MCF 10A (cell line): ENCODE measurements at regions not wholly inside any gene's neighbourhood (a gene's known extent, or its start where the extent isn't known, plus 50 kb on each side); places are given as distances from the start of the nearest gene placed in this dataset.

Experiments used
- BruUV-seq: library from RNA; stranded (reverse); fragments of 400-500 nt; replicated peaks from 2 replicates; lab custom pipeline; 2021; lab: Mats Ljungman, UMichigan
- CTCF ChIA-PET: fragments of 300-600 bp; sonication (Branson Sonifier 250); formaldehyde crosslinking; extraction: SDS; loops from one replicate; lab custom pipeline; 2021; ENCODE audit warnings: antibody characterized with exemption, inconsistent platforms; lab: Yijun Ruan, JAX
- POLR2A ChIA-PET: fragments of 300-600, 350-650 bp; sonication (Branson Sonifier 250); formaldehyde crosslinking; extraction: SDS; loops from one replicate; lab custom pipeline; 2020; ENCODE audit warnings: antibody characterized with exemption, inconsistent platforms; lab: Yijun Ruan, JAX
- DNase-seq: peaks from one replicate; pipeline ENCODE4 v3.0.0-alpha.2; 2018; ENCODE audit not compliant: unreplicated experiment
- H3K27ac Mint-ChIP-seq: one replicate; pipeline ENCODE4 v1.8.0; 2022; ENCODE audit warnings: mild to moderate bottlenecking, low read depth, mixed read lengths; ENCODE audit not compliant: unreplicated experiment
- H3K27me3 Mint-ChIP-seq: one replicate; pipeline ENCODE4 v1.8.0; 2022; ENCODE audit warnings: mixed read lengths; ENCODE audit not compliant: insufficient read depth, unreplicated experiment
- H3K36me3 Mint-ChIP-seq: one replicate; pipeline ENCODE4 v1.8.0; 2022; ENCODE audit warnings: mild to moderate bottlenecking, moderate library complexity, mixed read lengths; ENCODE audit not compliant: insufficient read depth, unreplicated experiment
- H3K4me1 Mint-ChIP-seq: one replicate; pipeline ENCODE4 v1.8.0; 2022; ENCODE audit warnings: mixed read lengths; ENCODE audit not compliant: insufficient read depth, unreplicated experiment
- H3K4me3 Mint-ChIP-seq: one replicate; pipeline ENCODE4 v1.8.0; 2022; ENCODE audit warnings: mild to moderate bottlenecking, moderate library complexity, mixed read lengths; ENCODE audit not compliant: unreplicated experiment
- H3K9me3 Mint-ChIP-seq: one replicate; pipeline ENCODE4 v1.8.0; 2022; ENCODE audit warnings: mixed read lengths; ENCODE audit not compliant: unreplicated experiment
- intact Hi-C: fragments of 100-400 bp; cut with micrococcal nuclease; formaldehyde crosslinking; loops from 2 replicates; pipeline ENCODE4 v1.14.1; 2022
- TF ChIP-seq, protein P1 (sequence below): fragments of 200-600 bp; IDR thresholded peaks from one replicate; pipeline ENCODE4 v1.8.0; 2022; ENCODE audit warnings: antibody characterized with exemption, mild to moderate bottlenecking; ENCODE audit not compliant: unreplicated experiment

DNA sequence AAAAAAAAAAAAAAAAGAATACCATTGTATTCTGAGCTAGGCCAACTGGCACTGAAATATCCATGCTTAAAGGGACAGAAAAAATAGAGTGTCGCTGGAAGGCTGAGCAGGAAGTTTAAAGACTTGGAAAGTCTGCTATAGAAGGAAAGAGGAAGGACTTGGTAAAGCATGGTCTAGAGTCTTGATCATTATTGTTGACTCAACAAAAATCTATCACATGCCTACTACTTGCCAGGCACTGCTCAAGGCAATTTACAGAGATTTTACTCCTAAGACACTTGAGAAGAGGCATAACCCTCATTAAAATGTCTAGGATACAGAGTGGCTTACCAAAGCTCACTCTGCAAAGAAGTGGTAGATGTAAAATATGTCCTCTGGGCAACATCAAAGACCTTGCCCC, 324.0 kb upstream of the DAB1 start:
- TF ChIP-seq, protein P1, sequence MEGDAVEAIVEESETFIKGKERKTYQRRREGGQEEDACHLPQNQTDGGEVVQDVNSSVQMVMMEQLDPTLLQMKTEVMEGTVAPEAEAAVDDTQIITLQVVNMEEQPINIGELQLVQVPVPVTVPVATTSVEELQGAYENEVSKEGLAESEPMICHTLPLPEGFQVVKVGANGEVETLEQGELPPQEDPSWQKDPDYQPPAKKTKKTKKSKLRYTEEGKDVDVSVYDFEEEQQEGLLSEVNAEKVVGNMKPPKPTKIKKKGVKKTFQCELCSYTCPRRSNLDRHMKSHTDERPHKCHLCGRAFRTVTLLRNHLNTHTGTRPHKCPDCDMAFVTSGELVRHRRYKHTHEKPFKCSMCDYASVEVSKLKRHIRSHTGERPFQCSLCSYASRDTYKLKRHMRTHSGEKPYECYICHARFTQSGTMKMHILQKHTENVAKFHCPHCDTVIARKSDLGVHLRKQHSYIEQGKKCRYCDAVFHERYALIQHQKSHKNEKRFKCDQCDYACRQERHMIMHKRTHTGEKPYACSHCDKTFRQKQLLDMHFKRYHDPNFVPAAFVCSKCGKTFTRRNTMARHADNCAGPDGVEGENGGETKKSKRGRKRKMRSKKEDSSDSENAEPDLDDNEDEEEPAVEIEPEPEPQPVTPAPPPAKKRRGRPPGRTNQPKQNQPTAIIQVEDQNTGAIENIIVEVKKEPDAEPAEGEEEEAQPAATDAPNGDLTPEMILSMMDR: no peak
- H3K36me3 Mint-ChIP-seq: no peaks in the 10 kb centered on the region
- CTCF ChIA-PET: interaction anchor here (0.7 kb wide), 1 partner anchor 21 kb away, joined by 3 read pairs; no protein-coding TSS in a partner anchor
- H3K4me1 Mint-ChIP-seq: no peaks in the 10 kb centered on the region
- peaks cover 10% of the 10 kb centered on the region for H3K27me3 Mint-ChIP-seq
- no TSS peak for BruUV-seq
- H3K4me3 Mint-ChIP-seq: no peak overlapping the region
- H3K27ac Mint-ChIP-seq: no peak overlapping the region
- intact Hi-C loops: no loop called here
- DNase-seq: no peak
- POLR2A ChIA-PET: no interaction called here
- no peaks in the 10 kb centered on the region for H3K9me3 Mint-ChIP-seq

DNA sequence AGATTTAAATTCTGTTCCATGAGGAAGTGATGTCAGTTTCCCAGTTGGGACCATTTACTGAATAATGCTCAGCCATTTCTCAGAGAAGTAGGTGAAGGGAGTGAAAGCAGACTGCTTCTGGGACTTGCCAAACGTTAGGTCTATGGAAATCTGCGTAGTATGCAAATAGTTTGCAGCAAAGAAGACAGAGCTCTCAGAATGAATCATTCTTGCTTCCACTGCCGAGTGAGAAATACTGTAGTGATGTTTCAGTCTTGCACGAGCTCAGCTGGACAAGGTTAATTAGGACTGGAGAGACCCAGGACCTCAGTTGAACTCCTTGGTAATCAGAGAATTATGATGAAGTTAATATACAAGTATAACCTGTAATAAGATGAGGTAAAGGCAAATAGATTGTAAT, 317.7 kb upstream of the DAB1 start:
- H3K36me3 Mint-ChIP-seq: no peaks in the 10 kb centered on the region
- H3K9me3 Mint-ChIP-seq: no peaks in the 10 kb centered on the region
- TF ChIP-seq, protein P1: no peak
- no TSS peak for BruUV-seq
- intact Hi-C loops: no loop called here
- ChIA-PET POLR2A (no interaction called here), CTCF (interaction anchor here (0.6 kb wide), 1 partner anchor 77 kb away, joined by 3 read pairs; no protein-coding TSS in a partner anchor)
- H3K4me3 Mint-ChIP-seq: no peak overlapping the region
- DNase-seq: no peak
- H3K27ac Mint-ChIP-seq: no peak overlapping the region
- no peaks in the 10 kb centered on the region for H3K4me1 Mint-ChIP-seq
- H3K27me3 Mint-ChIP-seq: peaks cover 15% of the 10 kb centered on the region

DNA sequence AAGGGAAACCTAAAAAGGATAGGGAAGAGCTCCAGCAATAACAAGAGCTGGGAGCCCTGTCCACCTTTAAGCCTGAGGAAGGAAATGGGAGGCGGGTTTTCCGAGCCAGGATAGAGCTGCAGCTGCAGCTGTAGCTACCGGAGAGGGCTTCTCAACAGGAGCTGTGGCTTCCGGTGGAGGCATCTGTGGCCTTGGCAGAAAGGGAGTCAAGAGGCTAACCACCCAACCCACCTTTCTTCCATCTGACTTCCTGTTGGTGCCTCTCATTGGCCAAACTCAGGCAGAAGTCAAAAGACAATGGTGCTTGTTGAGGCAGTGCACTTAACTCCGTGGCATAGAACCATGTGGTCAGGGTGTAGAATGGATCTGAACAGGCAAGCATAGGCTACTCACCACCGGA, 313.1 kb upstream of the DAB1 start:
- intact Hi-C loops: no loop called here
- H3K4me1 Mint-ChIP-seq: no peaks in the 10 kb centered on the region
- peaks cover 28% of the 10 kb centered on the region for H3K27me3 Mint-ChIP-seq
- no peak overlapping the region for H3K4me3 Mint-ChIP-seq
- CTCF ChIA-PET: no interaction called here
- no peaks in the 10 kb centered on the region for H3K36me3 Mint-ChIP-seq
- no peak overlapping the region for H3K27ac Mint-ChIP-seq
- H3K9me3 Mint-ChIP-seq: no peaks in the 10 kb centered on the region
- POLR2A ChIA-PET: no interaction called here
- no TSS peak for BruUV-seq
- DNase-seq: no peak
- TF ChIP-seq, protein P1: no peak

DNA sequence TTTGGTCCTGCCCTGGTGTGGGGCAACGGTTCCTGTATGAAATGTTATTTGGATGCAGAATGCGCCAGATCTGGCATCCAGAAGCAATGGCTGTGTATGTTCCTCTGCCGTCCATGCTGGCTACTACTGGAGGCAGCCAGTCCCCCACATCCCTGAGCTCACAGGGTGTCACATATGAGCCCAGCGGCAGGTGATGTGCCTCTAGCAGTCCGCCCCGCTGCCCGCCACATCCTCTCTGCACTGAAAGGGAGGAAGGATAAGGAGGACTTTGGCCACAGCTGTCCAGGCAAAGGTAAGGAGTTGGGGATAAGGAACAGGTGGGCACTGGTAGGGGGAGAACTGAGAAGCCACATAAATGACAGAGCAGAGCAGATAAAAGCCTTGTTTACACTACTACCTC, 305.3 kb upstream of the DAB1 start:
- Mint-ChIP-seq H3K4me3 (no peak overlapping the region), H3K36me3 (no peaks in the 10 kb centered on the region), H3K27ac (no peak overlapping the region), H3K9me3 (no peaks in the 10 kb centered on the region), H3K4me1 (no peaks in the 10 kb centered on the region), H3K27me3 (peaks cover 22% of the 10 kb centered on the region)
- POLR2A ChIA-PET: no interaction called here
- TF ChIP-seq, protein P1: no peak
- CTCF ChIA-PET: no interaction called here
- DNase-seq: no peak
- intact Hi-C loops: no loop called here
- no TSS peak for BruUV-seq
